ENCODE measurements at regions not wholly inside any gene's neighbourhood (a gene's known extent, or its start where the extent isn't known, plus 50 kb on each side); places are given as distances from the start of the nearest gene placed in this dataset.

- Histone ChIP-seq H2BK120ac (ENCODE audit: low read depth, low read length) (no peak overlapping the region), H3K4me3 (ENCODE audit: insufficient read depth, low read depth, low read length) (no peak overlapping the region), H3K9ac (ENCODE audit: low read depth, low read length) (no peak overlapping the region), H3K4ac (ENCODE audit: low read depth, low read length) (no peak overlapping the region), H3K79me1 (ENCODE audit: low read depth in 1 of 2, low read length in 2 of 2) (no peaks in the 10 kb centered on the region), H3K27ac (ENCODE audit: insufficient read depth, low read length) (no peak overlapping the region), H4K20me1 (ENCODE audit: insufficient read depth, low read length) (no peaks in the 10 kb centered on the region), H3K18ac (ENCODE audit: low read depth, low read length) (no peak overlapping the region), H2BK15ac (ENCODE audit: low read depth, low read length) (no peak overlapping the region), H2AK5ac (ENCODE audit: low read depth, low read length) (no peak overlapping the region), H2AFZ (replicated peaks; ENCODE audit: low read length, poor library complexity) (no peak overlapping the region), H2AK9ac (replicated peaks; ENCODE audit: low read depth, low read length, poor library complexity) (no peak overlapping the region), H3K27me3 (ENCODE audit: control insufficient read depth, insufficient read depth, low read length) (peaks cover 13% of the 10 kb centered on the region), H4K91ac (ENCODE audit: insufficient read depth, low read depth, low read length) (no peak overlapping the region), H3K4me1 (ENCODE audit: control insufficient read depth, insufficient read depth, low read length) (no peaks in the 10 kb centered on the region), H3K56ac (ENCODE audit: extremely low read depth, insufficient read depth, low read length) (no peak overlapping the region), H3K36me3 (ENCODE audit: control insufficient read depth, insufficient read depth, low read length) (no peaks in the 10 kb centered on the region), H3K4me2 (ENCODE audit: low read depth, low read length) (no peak overlapping the region), H2BK20ac (ENCODE audit: low read depth, low read length) (no peak overlapping the region), H4K8ac (ENCODE audit: low read depth in 2 of 2, low read length in 2 of 2) (no peak overlapping the region), H3K14ac (replicated peaks; ENCODE audit: low read depth, low read length) (no peak overlapping the region), H3K9me1 (ENCODE audit: insufficient read depth, low read length) (no peaks in the 10 kb centered on the region), H3K23ac (ENCODE audit: low read depth, low read length) (no peak overlapping the region), H3K9me3 (ENCODE audit: control insufficient read depth, insufficient read depth, low read length) (no peaks in the 10 kb centered on the region), H4K5ac (ENCODE audit: low read depth, low read length) (no peak overlapping the region), H2BK5ac (ENCODE audit: low read depth, low read length, poor library complexity, severe bottlenecking) (no peak overlapping the region)
- ChIA-PET CTCF (no interaction called here), POLR2A (ENCODE audit: unreplicated experiment) (no interaction called here)
- in situ Hi-C loops (cut with MboI; ENCODE audit: low sequenced_read_pairs), result no loop called here
- DNase-seq, result no peak
- intact Hi-C loops (cut with micrococcal nuclease), result no loop called here
- WGBS, 2 experiments (ENCODE audit: extremely low coverage in 2 of 2, insufficient read length in 1 of 2), result 63% methylated on average over 1 of the region's 5 CpGs; no CpG with 5 or more reads in 1 of the 2 experiments
- dilution Hi-C loops (cut with HindIII; ENCODE audit: low sequenced_read_pairs, unreplicated experiment), result no loop called here
- BruUV-seq (replicated peaks), result no TSS peak
- ATAC-seq (ENCODE audit: low read depth), result no peak
- TF ChIP-seq CHD1 (IDR thresholded peaks at IDR 0.05; ENCODE audit: low read depth, low read length) (no peak), SMC3 (IDR thresholded peaks at IDR 0.05; ENCODE audit: low read depth, low read length) (no peak), USF2 (IDR thresholded peaks at IDR 0.05; ENCODE audit: low read depth, low read length) (no peak), CEBPB (IDR thresholded peaks at IDR 0.05; ENCODE audit: low read depth, low read length) (no peak), ELK1 (IDR thresholded peaks at IDR 0.05; ENCODE audit: borderline replicate concordance, low read depth, low read length) (no peak), MAFK (IDR thresholded peaks at IDR 0.05; ENCODE audit: low read depth, low read length) (no peak), RCOR1 (IDR thresholded peaks at IDR 0.05; ENCODE audit: insufficient replicate concordance, low read length) (no peak), FOS (IDR thresholded peaks at IDR 0.05; ENCODE audit: low read depth, low read length) (no peak), MAZ (IDR thresholded peaks at IDR 0.05; ENCODE audit: borderline replicate concordance, low read depth, low read length) (no peak)
Measured at GRCh38 chr20:23295934-23296333, 54.7 kb upstream of the NXT1 start.
